PC-3 (cell line): ENCODE measurements at regions not wholly inside any gene's neighbourhood (a gene's known extent, or its start where the extent isn't known, plus 50 kb on each side); places are given as distances from the start of the nearest gene placed in this dataset.

Experiments
- ATAC-seq: fragments of 200-7000 bp; cut with Tn5 transposase; 2 replicates; pipeline ENCODE4 v1.9.1; 2020; ENCODE audit warnings: mild to moderate bottlenecking, moderate library complexity
- BruUV-seq: library from RNA; stranded (reverse); fragments of 400-500 nt; replicated peaks from 2 replicates; lab custom pipeline; 2021; lab: Mats Ljungman, UMichigan
- CTCF ChIA-PET: fragments of 300-600 bp; sonication (Branson Sonifier 250); formaldehyde crosslinking; loops from one replicate; lab custom pipeline; 2022; ENCODE audit warnings: antibody characterized with exemption; lab: Charles Lee
- POLR2A ChIA-PET: fragments of 300-600 bp; sonication (Branson Sonifier 250); formaldehyde crosslinking; loops from one replicate; lab custom pipeline; 2022; ENCODE audit warnings: antibody characterized with exemption; ENCODE audit not compliant: unreplicated experiment; lab: Charles Lee
- DNase-seq: peaks from one replicate; pipeline ENCODE4 v3.0.0-alpha.2; 2015
- H2AFZ ChIP-seq: fragments of 300-600 bp; sonication (generic); 2 replicates; pipeline ENCODE4 v1.6.0; 2016; ENCODE audit warnings: antibody characterized with exemption, low read length
- H3F3A ChIP-seq: fragments of 300-600 bp; sonication (generic); one replicate; pipeline ENCODE4 v1.6.0; 2017; ENCODE audit warnings: antibody characterized with exemption, low read length, control low read depth, mild to moderate bottlenecking; ENCODE audit not compliant: unreplicated experiment
- H3K27ac ChIP-seq: fragments of 300-600 bp; sonication (generic); 2 replicates; pipeline ENCODE4 v1.5.1; 2016; ENCODE audit warnings: mild to moderate bottlenecking, low read length
- H3K27me3 ChIP-seq: fragments of 300-600 bp; sonication (generic); 2 replicates; pipeline ENCODE4 v1.6.1; 2016; ENCODE audit warnings: low read length, mixed read lengths
- H3K36me3 ChIP-seq: fragments of 300-600 bp; sonication (generic); 2 replicates; pipeline ENCODE4 v1.6.1; 2016; ENCODE audit warnings: low read depth, mixed run types, low read length, mixed read lengths
- H3K4me1 ChIP-seq: fragments of 300-600 bp; sonication (generic); 2 replicates; pipeline ENCODE4 v1.5.1; 2016; ENCODE audit warnings: low read length; ENCODE audit not compliant: insufficient read depth
- H3K4me2 ChIP-seq: fragments of 300-600 bp; sonication (generic); 2 replicates; pipeline ENCODE4 v1.6.0; 2016; ENCODE audit warnings: low read length
- H3K4me3 ChIP-seq: fragments of 300-600 bp; sonication (generic); 2 replicates; pipeline ENCODE4 v1.5.1; 2016; ENCODE audit warnings: mild to moderate bottlenecking, low read length, mixed read lengths
- H3K79me2 ChIP-seq: fragments of 300-600 bp; sonication (generic); 2 replicates; pipeline ENCODE4 v1.6.1; 2017; ENCODE audit warnings: low read length, mixed read lengths
- H3K9ac ChIP-seq: fragments of 300-600 bp; sonication (generic); 2 replicates; pipeline ENCODE4 v1.6.0; 2016; ENCODE audit warnings: mild to moderate bottlenecking, low read length
- H3K9me2 ChIP-seq: fragments of 300-600 bp; sonication (generic); replicated peaks from 2 replicates; pipeline ENCODE4 v1.6.1; 2016; ENCODE audit warnings: mixed run types, low read length, mixed read lengths
- H3K9me3 ChIP-seq: fragments of 300-600 bp; sonication (generic); 2 replicates; pipeline ENCODE4 v1.6.1; 2016; ENCODE audit warnings: low read length, mixed read lengths
- H4K20me1 ChIP-seq: fragments of 300-600 bp; sonication (generic); 2 replicates; pipeline ENCODE4 v1.6.1; 2016; ENCODE audit warnings: low read length, mixed read lengths
- EZH2 ChIP-seq: fragments of 300-600 bp; sonication (generic); IDR thresholded peaks from one replicate; pipeline ENCODE4 v1.6.1; 2017; ENCODE audit warnings: antibody characterized with exemption, mild to moderate bottlenecking, low read length; ENCODE audit not compliant: unreplicated experiment
- EZH2phosphoT487 ChIP-seq: fragments of 300-600 bp; sonication (generic); IDR thresholded peaks from 2 replicates; pipeline ENCODE4 v1.6.1; 2018; ENCODE audit warnings: mild to moderate bottlenecking, antibody characterized with exemption, low read length, borderline replicate concordance
- intact Hi-C: fragments of 100-400 bp; cut with micrococcal nuclease; formaldehyde crosslinking; loops from 2 replicates; pipeline ENCODE4 v1.9.0; 2023
- TF ChIP-seq, protein P1 (sequence below): fragments of 300-600 bp; sonication (generic); conservative IDR thresholded peaks from 2 replicates; pipeline ENCODE4 v1.5.1; 2017; ENCODE audit warnings: antibody characterized with exemption, low read depth, mild to moderate bottlenecking, low read length

DNA sequence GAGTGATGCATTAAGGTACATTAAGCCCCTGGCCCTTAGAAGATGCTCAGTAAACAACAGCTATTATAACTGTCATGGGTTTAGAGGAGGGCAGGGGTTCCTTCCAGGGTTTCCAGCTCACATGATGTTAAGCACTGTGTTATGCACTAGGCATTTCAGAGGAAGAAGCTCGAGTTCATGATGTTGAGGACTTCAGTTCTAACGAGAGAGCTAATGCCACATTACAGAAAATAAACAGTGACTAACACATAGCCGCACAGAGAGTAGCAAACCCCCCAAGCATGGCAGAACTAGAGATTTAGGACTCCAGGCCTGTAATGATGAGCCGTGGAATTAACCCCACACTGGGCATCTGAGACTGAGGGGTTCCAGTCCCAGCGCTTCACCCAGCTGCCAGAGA, 105.2 kb downstream of the UNC5CL start:
- intact Hi-C loops: no loop called here
- Histone ChIP-seq H3K9ac (no peak overlapping the region), H3K4me3 (no peak overlapping the region), H3K4me2 (no peak overlapping the region), H3K9me3 (no peaks in the 10 kb centered on the region), H3K4me1 (peaks cover 32% of the 10 kb centered on the region), H3K9me2 (no peaks in the 10 kb centered on the region), H3K27me3 (no peaks in the 10 kb centered on the region), H3K79me2 (no peaks in the 10 kb centered on the region), H3K27ac (no peak overlapping the region), H3F3A (no peaks in the 10 kb centered on the region), H3K36me3 (no peaks in the 10 kb centered on the region), H2AFZ (no peak overlapping the region), H4K20me1 (no peaks in the 10 kb centered on the region)
- TF ChIP-seq, protein P1, sequence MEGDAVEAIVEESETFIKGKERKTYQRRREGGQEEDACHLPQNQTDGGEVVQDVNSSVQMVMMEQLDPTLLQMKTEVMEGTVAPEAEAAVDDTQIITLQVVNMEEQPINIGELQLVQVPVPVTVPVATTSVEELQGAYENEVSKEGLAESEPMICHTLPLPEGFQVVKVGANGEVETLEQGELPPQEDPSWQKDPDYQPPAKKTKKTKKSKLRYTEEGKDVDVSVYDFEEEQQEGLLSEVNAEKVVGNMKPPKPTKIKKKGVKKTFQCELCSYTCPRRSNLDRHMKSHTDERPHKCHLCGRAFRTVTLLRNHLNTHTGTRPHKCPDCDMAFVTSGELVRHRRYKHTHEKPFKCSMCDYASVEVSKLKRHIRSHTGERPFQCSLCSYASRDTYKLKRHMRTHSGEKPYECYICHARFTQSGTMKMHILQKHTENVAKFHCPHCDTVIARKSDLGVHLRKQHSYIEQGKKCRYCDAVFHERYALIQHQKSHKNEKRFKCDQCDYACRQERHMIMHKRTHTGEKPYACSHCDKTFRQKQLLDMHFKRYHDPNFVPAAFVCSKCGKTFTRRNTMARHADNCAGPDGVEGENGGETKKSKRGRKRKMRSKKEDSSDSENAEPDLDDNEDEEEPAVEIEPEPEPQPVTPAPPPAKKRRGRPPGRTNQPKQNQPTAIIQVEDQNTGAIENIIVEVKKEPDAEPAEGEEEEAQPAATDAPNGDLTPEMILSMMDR: no peak
- TF ChIP-seq EZH2 (no peak), EZH2phosphoT487 (no peak)
- ChIA-PET POLR2A (no interaction called here), CTCF (no interaction called here)
- ATAC-seq: no peak
- no TSS peak for BruUV-seq
- DNase-seq: no peak

DNA sequence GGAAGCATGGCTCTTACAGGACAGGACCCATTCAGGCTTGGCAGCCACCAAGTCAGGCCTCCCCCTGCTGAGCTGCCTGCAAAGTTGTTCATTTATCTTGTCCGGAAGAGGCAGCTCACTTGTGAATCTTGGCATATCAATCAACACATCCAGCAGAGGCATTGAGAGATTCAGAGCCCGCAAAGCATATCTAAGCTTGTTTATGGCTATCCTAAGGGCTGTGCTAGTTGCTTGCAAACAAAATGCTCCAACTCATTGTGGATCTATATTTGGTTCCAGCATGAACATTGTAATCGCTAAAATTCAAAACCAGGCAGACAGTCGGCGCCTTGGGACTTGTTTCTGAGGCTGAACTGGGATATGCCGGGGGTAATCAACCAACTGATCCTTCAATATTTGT, 106.1 kb downstream of the UNC5CL start:
- no TSS peak for BruUV-seq
- no peaks in the 10 kb centered on the region for H3K9me2 ChIP-seq
- no peak overlapping the region for H3K4me2 ChIP-seq
- TF ChIP-seq EZH2phosphoT487: no peak
- TF ChIP-seq, protein P1: no peak
- no peaks in the 10 kb centered on the region for H3K79me2 ChIP-seq
- H3K9me3 ChIP-seq: no peaks in the 10 kb centered on the region
- ATAC-seq: no peak
- H3F3A ChIP-seq: no peaks in the 10 kb centered on the region
- H3K4me3 ChIP-seq: no peak overlapping the region
- no peak overlapping the region for H2AFZ ChIP-seq
- intact Hi-C loops: no loop called here
- DNase-seq: no peak
- H3K9ac ChIP-seq: no peak overlapping the region
- CTCF ChIA-PET: no interaction called here
- peaks cover 32% of the 10 kb centered on the region for H3K4me1 ChIP-seq
- H3K27ac ChIP-seq: no peak overlapping the region
- no peaks in the 10 kb centered on the region for H4K20me1 ChIP-seq
- POLR2A ChIA-PET: no interaction called here
- H3K36me3 ChIP-seq: no peaks in the 10 kb centered on the region
- H3K27me3 ChIP-seq: no peaks in the 10 kb centered on the region

DNA sequence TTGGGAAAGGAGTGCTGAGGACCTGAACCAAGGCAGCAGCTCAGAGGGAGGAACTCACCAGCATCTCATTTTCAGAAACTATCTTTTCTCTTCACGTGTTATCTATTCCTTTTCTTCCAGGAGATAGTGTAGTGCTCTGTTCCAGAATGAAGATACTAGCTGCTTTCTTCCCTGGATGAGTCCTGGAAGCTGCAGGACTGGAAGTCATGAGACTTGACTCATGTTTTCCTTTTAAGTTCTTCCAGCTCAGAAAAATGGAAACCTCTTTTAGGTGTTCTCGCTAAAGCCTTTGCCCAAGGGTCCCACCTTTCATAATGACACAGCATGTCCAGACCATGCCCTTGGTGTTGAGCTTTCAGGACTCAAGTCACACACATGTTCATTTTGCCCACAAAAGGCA, 106.7 kb downstream of the UNC5CL start:
- ATAC-seq (peak; percentile 11; the same call in 1 of the 2 replicates), DNase-seq (no peak)
- Histone ChIP-seq H3K27me3 (no peaks in the 10 kb centered on the region), H3K9me3 (no peaks in the 10 kb centered on the region), H2AFZ (no peak overlapping the region), H3K4me3 (no peak overlapping the region), H4K20me1 (no peaks in the 10 kb centered on the region), H3K79me2 (no peaks in the 10 kb centered on the region), H3K4me2 (no peak overlapping the region), H3K4me1 (peaks cover 27% of the 10 kb centered on the region), H3K9me2 (no peaks in the 10 kb centered on the region), H3K9ac (no peak overlapping the region), H3K36me3 (no peaks in the 10 kb centered on the region), H3K27ac (0 out of 2 replicates have a peak overlapping the region, but pooled peaks have one; percentile 18), H3F3A (no peaks in the 10 kb centered on the region)
- ChIA-PET CTCF (interaction anchor here (0.7 kb wide), 1 partner anchor 108 kb away, joined by 3 read pairs; no protein-coding TSS in a partner anchor), POLR2A (interaction anchor here (0.6 kb wide), 1 partner anchor 10 kb away, joined by 4 read pairs; no protein-coding TSS in a partner anchor)
- TF ChIP-seq, protein P1: no peak
- TF ChIP-seq EZH2phosphoT487: no peak
- no peak for TF ChIP-seq EZH2
- intact Hi-C loops: no loop called here
- BruUV-seq: no TSS peak
